Fibroblast of gingiva (primary cell): ENCODE measurements at regions not wholly inside any gene's neighbourhood (a gene's known extent, or its start where the extent isn't known, plus 50 kb on each side); places are given as distances from the start of the nearest gene placed in this dataset.
"Not testable (repeated sequence)": the region's sequence is repeated elsewhere in the genome, so short reads cannot be mapped to it uniquely, and the experiment has no call there.

Experiments used
- DNase-seq: peaks from one replicate; pipeline ENCODE4 v3.0.0-alpha.2; 2011; ENCODE audit warnings: low read depth

GRCh38 chrX:104376937-104377336, 122.2 kb upstream of the ESX1 start:
- DNase-seq = no peak

DNA sequence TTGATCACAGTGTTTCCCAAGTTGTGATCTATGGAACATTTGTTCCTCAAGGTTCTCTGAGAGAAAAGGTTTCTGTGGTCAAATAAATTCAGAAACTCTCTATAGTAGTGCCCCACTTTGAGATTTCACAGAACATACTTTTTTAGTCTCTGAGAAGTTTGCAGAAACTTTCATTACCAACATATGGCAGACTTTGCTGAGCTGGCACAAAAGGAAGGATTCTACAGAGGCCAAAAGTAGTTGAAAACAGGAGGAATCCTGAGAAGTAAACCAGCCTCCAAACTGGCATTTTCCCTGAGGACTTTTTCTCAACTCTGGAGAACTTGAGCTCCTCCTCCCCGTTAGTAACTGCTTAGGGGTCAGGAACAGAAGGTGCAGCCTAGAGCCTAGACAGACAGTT, 117.8 kb upstream of the ESX1 start:
- no peak for DNase-seq

DNA sequence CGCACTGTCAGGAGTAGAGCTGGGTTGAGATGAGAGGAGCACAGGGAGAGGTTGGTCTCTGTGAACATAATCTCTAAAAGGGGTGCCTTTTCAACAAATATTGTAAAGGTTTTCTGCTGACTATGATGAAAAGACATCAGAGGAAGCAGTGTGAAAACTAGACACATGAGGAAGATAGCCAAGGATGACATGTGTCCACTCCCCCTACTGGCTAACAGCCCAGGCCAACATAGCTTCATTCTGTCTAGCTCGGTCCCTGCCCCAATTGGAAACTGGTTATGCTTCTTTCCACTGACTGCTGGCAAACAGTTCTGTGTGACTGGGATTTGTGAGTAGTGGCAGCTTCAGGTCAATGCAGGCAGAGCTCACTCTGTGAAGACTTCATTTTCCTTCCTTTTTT, 115.4 kb upstream of the ESX1 start:
- DNase-seq = no peak

- DNase-seq = not testable (repeated sequence)
These were observed 106.0 kb upstream of the ESX1 start for GRCh38 chrX:104360774-104361173.

GRCh38 chrX:104359124-104359523, 104.4 kb upstream of the ESX1 start:
- no peak for DNase-seq

- DNase-seq = peak; percentile 35
These were observed 96.5 kb upstream of the ESX1 start for GRCh38 chrX:104351173-104351769.

DNA sequence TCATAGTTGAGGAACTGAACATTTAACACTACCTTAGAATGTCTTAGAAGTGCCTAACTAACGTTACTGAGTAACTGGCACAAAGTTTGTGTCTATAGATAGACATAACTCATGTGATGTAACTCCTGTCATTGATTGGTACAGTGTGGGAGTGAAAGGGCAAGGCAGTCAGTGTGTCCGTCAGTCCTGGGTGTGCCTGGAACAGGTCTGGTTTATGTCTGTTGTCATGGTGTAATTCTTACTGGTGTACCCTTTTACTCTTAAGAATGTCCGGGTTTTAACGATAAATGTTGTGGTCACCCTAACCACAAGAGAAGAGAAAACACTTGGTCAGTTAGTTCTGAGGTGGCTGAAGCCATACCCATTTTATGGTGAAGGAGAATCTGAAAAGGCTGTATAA, 93.1 kb upstream of the ESX1 start:
- no peak for DNase-seq

DNA sequence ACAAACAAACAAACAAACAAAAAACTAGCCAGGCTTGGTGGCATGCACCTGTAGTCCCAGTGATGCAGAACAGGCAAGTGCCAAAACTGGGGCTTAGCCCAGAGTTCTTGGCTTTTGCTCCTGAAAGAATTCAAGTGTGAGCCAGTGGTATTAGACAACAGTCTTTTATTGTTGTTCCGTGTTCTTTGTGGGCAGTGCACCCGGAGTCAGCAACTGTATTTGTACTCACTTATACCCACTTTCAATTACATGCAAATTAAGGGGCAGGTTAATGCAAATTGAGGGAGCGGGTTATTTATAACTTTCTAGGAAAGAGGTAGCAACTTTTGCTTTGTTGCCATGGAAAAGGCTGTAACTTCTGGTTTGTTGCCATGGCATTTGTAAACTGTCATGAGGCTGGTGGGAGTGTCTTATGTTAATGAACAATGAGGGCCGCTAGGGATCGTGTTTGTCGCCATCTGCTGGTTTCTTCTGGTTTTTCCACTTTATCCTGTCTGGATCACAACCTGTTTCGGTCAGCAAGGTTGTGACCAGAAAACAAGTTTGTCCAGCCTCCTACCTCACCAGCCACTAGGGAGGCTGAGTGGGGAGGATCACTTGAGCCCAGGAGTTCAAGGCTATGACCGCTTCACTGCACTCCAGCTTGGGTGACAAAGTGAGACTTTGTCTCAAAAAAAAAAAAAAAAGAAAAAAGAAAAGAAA, 88.8 kb upstream of the ESX1 start:
- DNase-seq = peak; percentile 74

DNA sequence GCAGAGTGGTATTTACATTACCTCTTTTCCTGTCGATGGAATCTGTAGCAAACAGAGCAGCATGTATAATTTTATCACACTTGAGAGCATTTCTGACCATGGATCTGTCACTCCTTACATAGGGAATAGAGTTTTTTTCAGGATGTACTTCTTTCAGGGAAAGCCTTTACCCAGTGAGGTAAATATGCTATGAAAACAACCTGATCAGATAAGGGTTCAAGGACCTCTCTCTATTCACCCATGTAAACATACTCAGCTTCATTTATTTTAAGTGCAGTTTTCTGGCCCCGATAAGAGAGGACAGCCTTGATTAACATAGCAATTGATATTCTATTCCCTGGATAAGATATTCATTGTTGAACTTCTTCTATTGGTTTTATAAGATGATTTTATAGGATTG, 87.3 kb upstream of the ESX1 start:
- DNase-seq = no peak

DNA sequence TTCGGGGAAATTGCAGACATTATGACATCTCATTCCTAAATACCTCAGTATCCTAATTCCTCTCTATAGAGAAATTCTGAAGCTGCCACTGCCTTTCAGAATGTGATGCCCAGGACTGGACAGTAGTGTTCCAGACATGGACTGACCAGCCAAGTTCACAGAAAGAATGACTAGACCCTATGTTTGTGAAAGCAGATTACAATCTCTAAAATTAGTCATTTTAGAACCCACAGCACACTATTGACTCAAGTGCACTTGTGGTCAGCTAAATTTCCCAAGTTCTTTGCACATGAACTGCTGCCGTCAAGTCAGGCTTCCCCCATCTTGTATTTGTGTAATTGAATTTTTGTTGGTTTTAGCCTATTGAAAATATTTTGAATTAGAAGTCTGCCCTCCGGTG, 81.0 kb upstream of the ESX1 start:
- peak; percentile 49 for DNase-seq

- DNase-seq = no peak
These were observed 80.2 kb upstream of the ESX1 start for GRCh38 chrX:104334971-104335370.

DNA sequence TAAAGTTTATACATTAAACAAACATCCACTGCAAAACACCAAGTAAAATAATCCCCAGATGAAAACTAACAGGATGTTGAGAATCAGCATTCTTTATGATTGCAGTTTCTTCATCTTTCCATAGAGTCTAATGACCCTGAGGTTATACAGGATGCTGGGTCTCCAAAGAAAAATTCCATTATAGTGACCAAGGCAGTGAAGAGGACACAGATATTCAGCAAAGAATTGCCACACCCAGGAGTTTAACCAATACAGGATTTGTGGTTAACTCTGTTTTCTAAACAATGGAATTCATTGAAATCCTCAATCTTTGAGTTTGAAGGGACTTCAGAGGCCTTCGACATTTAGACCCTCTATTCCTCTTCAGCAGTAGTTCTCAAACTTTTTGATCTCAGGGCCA, 76.2 kb upstream of the ESX1 start:
- DNase-seq = peak; percentile 48

DNA sequence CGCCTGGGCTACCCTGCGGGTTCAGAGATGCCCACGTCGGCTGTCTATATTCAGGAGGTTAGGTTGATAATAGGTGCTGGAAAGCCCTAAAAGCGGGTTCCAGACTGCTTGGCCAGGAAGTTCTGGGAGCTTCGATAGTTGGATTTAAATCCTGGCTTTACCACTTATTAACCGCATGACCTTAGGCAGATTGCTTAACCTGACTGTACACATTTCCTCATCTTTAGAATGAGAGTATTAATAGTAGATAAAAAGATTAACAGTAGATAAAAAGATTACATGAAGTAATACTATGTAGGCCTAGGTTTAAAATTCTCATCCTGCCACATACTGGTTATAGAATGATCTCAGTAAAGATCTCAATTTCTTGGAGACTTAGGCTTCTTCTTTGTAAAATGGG, 75.0 kb upstream of the ESX1 start:
- no peak for DNase-seq

DNA sequence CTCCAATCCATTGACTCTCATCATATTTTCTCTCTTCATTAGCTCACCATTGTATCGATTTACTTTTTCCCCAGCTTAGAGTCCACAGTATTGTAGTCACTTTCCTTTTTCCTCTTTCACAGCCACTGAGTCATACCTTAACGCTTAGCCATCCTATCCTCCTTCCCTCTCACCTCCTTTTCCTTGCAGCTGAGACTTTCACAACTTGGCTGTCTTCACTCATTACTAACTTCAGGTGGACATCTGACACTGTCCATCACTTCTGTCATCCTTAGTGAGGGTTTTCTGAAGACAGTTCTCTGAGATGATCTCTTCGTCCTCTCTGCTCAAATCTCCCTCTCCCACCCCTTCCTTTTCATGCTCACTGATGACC, 70.5 kb upstream of the ESX1 start:
- no peak for DNase-seq

DNA sequence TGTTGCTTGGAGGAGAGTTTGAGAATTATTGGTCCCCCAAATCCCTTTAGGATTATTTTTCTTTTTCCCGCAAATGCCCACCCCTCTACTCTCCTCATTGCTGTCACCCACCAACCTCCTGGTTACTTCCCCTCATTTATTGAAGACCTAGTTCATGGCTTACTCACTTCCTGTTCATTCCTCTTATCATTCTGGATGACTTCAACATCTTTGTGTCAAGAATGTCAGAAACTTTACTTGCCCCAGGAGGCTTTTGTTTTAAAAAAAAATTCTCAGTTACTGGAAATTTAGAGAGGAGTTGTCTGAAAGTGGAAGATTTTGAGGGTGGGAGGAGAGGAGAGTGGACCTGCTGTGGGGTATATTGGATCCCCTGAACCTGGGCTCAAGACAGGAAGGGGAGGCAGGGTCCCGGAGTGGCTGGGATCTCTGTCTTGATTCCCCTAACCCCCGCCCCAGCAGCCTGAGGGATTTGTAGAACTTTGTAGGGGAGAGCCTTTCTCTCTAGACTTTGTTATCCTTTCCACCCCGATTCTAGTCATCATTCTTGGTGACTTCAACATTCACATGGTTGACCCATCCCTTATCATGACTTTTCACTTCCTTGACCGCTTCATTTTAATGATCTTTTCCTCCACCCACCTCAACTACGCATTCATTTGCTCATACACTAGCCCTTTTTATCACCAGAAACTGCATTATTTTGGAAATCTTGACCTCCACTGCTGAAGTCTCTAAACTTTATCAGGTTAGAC, 69.9 kb upstream of the ESX1 start:
- DNase-seq = no peak

DNA sequence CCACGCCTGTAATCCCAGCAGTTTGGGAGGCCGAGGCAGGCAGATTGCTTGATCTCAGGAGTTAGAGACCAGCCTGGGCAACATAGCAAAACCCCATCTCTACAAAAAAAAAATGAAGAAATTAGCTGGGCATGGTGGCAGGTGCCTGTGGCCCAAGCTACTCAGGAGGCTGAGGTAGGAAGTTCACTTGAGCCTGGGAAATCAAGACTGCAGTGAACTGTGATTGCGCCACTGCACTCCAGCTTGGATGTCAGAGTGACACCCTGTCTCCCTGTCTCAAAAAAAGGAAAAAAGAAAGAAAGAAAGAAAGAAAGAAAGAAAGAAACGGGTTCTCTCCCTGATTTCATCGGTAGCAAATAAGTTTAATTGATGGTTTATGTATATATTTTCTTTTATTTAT, 64.6 kb upstream of the ESX1 start:
- DNase-seq = no peak

DNA sequence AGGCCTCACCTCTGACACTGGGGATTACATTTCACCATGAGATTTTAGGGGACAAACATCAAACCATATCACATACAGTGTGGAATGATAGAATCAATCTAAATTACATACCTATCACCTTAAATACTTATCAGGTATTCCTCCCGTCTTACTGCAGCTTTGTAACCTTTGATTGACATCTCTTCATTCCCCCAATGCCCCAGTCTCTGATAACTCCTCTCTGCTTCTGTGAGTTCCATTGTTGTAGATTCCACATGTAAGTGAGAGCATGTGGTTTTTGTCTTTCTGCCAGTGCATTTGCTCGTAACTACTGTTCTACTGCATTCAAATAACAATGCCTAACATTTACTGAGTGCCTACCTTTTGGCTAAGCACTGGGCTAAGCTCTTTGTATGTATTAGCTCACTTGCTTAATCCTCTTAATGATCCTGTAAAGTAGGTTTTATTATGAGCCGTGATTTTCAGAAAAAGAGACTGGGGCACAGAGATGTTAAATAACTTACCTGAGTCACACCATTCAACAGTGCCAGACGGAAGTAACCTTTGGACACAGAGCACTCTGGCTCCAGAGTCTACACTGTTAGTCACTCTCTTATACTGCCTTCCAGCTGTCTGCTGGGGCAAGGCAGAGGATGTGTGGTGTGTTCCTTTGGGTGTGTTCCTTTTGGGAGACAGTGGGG, 63.7 kb upstream of the ESX1 start:
- no peak for DNase-seq

DNA sequence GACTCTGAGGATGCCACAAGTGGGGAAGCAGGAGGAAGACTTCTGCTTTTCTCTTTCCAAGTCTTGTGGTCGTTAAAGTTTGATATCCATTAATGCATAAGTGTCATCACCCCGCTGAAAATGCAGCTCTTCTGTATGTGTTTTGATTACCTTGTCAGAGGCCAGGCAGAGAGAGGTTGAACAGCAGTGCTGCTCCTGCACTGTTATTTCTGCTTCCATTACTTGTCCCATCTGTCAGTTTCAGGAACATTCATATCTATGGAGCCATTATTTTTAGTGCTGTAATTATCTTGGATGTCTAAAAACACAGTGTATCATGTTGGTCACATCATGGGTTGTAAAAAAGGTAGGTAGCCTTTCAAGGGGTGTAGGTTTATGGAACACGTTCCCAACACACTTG, 62.0 kb upstream of the ESX1 start:
- no peak for DNase-seq

GRCh38 chrX:104315555-104315954, 60.8 kb upstream of the ESX1 start:
- DNase-seq = peak; percentile 9

GRCh38 chrX:104310657-104311254, 56.0 kb upstream of the ESX1 start:
- DNase-seq = no peak

DNA sequence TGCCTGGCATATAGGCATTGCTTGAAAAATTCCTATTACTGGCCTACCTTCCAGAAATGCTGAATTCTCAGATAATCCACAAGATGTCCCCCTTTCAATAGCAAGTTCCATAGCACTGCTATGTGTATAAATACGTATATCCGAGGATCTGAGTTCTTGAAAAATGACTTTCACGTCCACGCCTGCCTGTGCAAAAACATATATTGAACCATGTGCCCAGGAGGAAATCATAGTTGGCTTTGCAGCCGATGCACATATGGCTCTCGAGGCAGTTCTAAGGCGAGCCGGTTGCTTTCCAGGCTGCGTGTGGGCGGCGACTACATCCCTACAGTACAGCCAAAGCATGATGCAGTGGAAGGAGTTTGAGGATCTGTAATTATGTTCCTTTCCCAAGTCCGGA, 55.4 kb upstream of the ESX1 start:
- peak; percentile 16 for DNase-seq

DNA sequence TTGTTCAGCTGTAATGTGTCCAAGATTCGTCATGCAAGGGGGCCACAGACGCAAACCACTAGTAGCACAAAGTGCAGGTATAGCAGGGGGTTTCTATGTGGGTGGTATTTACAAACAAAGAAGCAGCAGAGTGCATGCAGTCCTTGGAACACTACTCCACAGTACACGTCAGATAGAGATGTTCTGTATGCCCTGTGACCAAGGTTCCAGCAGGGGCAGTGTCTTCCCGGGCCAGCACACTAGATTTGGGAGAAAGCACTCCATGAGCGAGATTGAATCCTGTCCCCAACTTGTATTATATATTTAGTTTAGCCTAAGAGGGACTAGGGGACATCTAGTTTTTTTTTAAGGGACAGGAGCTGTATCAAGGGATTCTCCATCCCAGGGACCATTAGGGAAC, 54.4 kb upstream of the ESX1 start:
- DNase-seq = no peak

GRCh38 chrX:104307341-104307740, 52.6 kb upstream of the ESX1 start:
- no peak for DNase-seq
